ENCODE measurements at regions not wholly inside any gene's neighbourhood (a gene's known extent, or its start where the extent isn't known, plus 50 kb on each side); places are given as distances from the start of the nearest gene placed in this dataset.

DNA sequence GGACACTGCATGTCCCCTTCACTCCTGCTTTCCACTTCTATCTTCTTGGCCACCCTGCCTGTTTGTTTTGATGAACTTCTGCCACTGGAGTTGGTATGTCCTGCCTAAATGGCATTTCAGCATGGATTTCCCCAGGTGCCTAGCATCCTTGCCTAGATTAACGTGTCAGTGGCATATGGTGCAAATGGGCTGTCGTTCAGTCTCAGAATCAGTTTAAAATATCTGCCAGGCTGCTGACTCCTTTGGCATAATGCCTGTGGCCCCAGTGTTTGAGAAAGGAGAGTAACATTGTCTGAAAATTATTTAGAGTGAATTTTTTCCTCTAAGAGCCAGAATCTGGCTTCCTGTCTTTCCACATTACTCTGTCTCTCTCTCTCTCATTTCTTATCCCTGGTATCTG is 64.9 kb upstream of the BARHL2 start:
- no peaks in the 10 kb centered on the region for H3K9me3 ChIP-seq (ENCODE audit: control insufficient read depth in 2 of 2, low read length in 2 of 2)
- H3K36me3 ChIP-seq (ENCODE audit: control insufficient read depth in 2 of 2, insufficient read depth in 2 of 2, low read length in 2 of 2) = no peaks in the 10 kb centered on the region
- no peak overlapping the region for H3K9ac ChIP-seq (ENCODE audit: low read length in 2 of 2)
- no peaks in the 10 kb centered on the region for H3K4me1 ChIP-seq (ENCODE audit: control insufficient read depth, insufficient read depth, low read length)
- no peak overlapping the region for H3K4me3 ChIP-seq (ENCODE audit: low read length in 2 of 2)
- H3K27ac ChIP-seq (ENCODE audit: low read length) = no peak overlapping the region
- H3K27me3 ChIP-seq (ENCODE audit: control insufficient read depth in 1 of 2, insufficient read depth in 2 of 2, low read length in 2 of 2) = no peaks in the 10 kb centered on the region

DNA sequence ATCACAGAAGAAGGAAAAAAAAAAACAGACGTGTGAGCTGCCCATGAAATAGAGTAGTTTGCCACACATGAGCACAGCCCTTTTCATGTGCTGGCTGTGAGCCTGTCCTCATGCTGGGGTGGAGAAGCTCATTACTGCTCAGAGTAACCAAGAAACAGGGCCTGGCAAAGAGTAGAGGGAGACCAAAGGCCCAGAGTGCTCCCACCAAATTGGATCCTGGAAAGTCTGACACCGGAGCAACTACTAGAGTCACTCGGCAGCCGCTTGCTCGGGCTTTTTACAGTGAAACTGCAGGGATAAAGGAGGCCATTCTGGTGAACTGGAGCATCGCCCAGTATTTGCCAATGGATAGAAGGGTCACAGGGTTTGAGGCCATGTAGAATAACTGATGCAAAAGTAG is 64.4 kb upstream of the BARHL2 start:
- H3K27me3 ChIP-seq (ENCODE audit: control insufficient read depth in 1 of 2, insufficient read depth in 2 of 2, low read length in 2 of 2) = no peaks in the 10 kb centered on the region
- no peak overlapping the region for H3K9ac ChIP-seq (ENCODE audit: low read length in 2 of 2)
- H3K4me3 ChIP-seq (ENCODE audit: low read length in 2 of 2) = no peak overlapping the region
- H3K4me1 ChIP-seq (ENCODE audit: control insufficient read depth, insufficient read depth, low read length) = no peaks in the 10 kb centered on the region
- H3K27ac ChIP-seq (ENCODE audit: low read length) = no peak overlapping the region
- no peaks in the 10 kb centered on the region for H3K36me3 ChIP-seq (ENCODE audit: control insufficient read depth in 2 of 2, insufficient read depth in 2 of 2, low read length in 2 of 2)
- no peaks in the 10 kb centered on the region for H3K9me3 ChIP-seq (ENCODE audit: control insufficient read depth in 2 of 2, low read length in 2 of 2)

- Histone ChIP-seq H3K4me1 (ENCODE audit: control insufficient read depth, insufficient read depth, low read length) (no peaks in the 10 kb centered on the region), H3K27ac (ENCODE audit: low read length) (no peak overlapping the region), H3K4me3 (ENCODE audit: low read length in 2 of 2) (no peak overlapping the region), H3K9me3 (ENCODE audit: control insufficient read depth in 2 of 2, low read length in 2 of 2) (no peaks in the 10 kb centered on the region), H3K36me3 (ENCODE audit: control insufficient read depth in 2 of 2, insufficient read depth in 2 of 2, low read length in 2 of 2) (no peaks in the 10 kb centered on the region), H3K9ac (ENCODE audit: low read length in 2 of 2) (no peak overlapping the region), H3K27me3 (ENCODE audit: control insufficient read depth in 1 of 2, insufficient read depth in 2 of 2, low read length in 2 of 2) (no peaks in the 10 kb centered on the region)
These were observed 63.9 kb upstream of the BARHL2 start for GRCh38 chr1:90780981-90781380.

DNA sequence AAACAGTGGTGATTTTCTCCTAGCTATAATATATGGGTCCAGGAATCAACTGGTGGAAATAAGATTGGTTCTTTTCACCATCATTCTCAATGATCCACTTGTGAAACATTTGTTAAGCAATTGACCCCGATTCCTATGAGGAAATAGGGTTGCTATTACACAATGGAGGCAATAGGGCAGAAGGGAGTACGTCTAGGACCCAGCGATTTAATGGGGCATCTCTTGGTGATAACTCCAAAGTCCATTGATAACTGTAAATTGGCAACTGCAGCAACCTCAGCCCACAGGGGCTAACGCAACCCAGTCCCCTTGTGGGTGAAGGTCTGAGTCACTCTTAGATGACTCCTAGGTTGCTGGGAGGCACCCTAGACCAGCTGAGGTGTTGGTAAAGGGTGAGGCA is 62.5 kb upstream of the BARHL2 start:
- no peaks in the 10 kb centered on the region for H3K4me1 ChIP-seq (ENCODE audit: control insufficient read depth, insufficient read depth, low read length)
- no peak overlapping the region for H3K9ac ChIP-seq (ENCODE audit: low read length in 2 of 2)

GRCh38 chr1:90778486-90778885 is 61.4 kb upstream of the BARHL2 start:
- no peak overlapping the region for H3K4me3 ChIP-seq (ENCODE audit: low read length in 2 of 2)
- no peaks in the 10 kb centered on the region for H3K4me1 ChIP-seq (ENCODE audit: control insufficient read depth, insufficient read depth, low read length)
- no peak overlapping the region for H3K27ac ChIP-seq (ENCODE audit: low read length)
- H3K9me3 ChIP-seq (ENCODE audit: control insufficient read depth in 2 of 2, low read length in 2 of 2) = no peaks in the 10 kb centered on the region
- H3K9ac ChIP-seq (ENCODE audit: low read length in 2 of 2) = no peak overlapping the region
- H3K36me3 ChIP-seq (ENCODE audit: control insufficient read depth in 2 of 2, insufficient read depth in 2 of 2, low read length in 2 of 2) = no peaks in the 10 kb centered on the region
- peaks cover 0 to 3% of the 10 kb centered on the region in 2 donors for H3K27me3 ChIP-seq (ENCODE audit: control insufficient read depth in 1 of 2, insufficient read depth in 2 of 2, low read length in 2 of 2)

More for the DNA sequence above, 62.5 kb upstream of the BARHL2 start:
- Histone ChIP-seq H3K4me3 (ENCODE audit: low read length in 2 of 2) (no peak overlapping the region), H3K27ac (ENCODE audit: low read length) (no peak overlapping the region), H3K9me3 (ENCODE audit: control insufficient read depth in 2 of 2, low read length in 2 of 2) (no peaks in the 10 kb centered on the region), H3K27me3 (ENCODE audit: control insufficient read depth in 1 of 2, insufficient read depth in 2 of 2, low read length in 2 of 2) (no peaks in the 10 kb centered on the region), H3K36me3 (ENCODE audit: control insufficient read depth in 2 of 2, insufficient read depth in 2 of 2, low read length in 2 of 2) (no peaks in the 10 kb centered on the region)

- H3K27ac ChIP-seq (ENCODE audit: low read length) = no peak overlapping the region
- H3K4me1 ChIP-seq (ENCODE audit: control insufficient read depth, insufficient read depth, low read length) = no peaks in the 10 kb centered on the region
- no peak overlapping the region for H3K9ac ChIP-seq (ENCODE audit: low read length in 2 of 2)
- H3K9me3 ChIP-seq (ENCODE audit: control insufficient read depth in 2 of 2, low read length in 2 of 2) = no peaks in the 10 kb centered on the region
- H3K4me3 ChIP-seq (ENCODE audit: low read length in 2 of 2) = no peak overlapping the region
- no peaks in the 10 kb centered on the region for H3K36me3 ChIP-seq (ENCODE audit: control insufficient read depth in 2 of 2, insufficient read depth in 2 of 2, low read length in 2 of 2)
- peaks cover 0 to 3% of the 10 kb centered on the region in 2 donors for H3K27me3 ChIP-seq (ENCODE audit: control insufficient read depth in 1 of 2, insufficient read depth in 2 of 2, low read length in 2 of 2)
These were observed 56.7 kb upstream of the BARHL2 start for GRCh38 chr1:90773812-90774211.

DNA sequence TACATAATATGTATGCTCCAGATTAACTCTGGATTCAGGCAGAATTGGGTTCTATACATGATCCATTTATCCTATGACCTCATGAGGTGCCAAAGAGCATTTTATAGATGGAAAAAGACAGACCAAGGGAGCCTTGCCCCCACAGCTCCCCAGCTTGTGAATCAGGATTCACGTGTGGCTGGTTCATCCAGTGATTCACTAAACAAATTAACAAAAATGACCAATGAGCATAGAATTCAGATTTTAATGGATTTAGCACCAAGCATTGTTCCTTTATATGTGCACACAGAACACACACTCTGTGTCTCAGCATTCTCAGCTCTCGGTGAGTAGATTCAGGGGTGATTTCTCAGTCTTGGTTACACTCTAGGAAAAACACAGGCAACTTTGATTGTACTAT is 51.7 kb upstream of the BARHL2 start:
- Histone ChIP-seq H3K27me3 (ENCODE audit: control insufficient read depth in 1 of 2, insufficient read depth in 2 of 2, low read length in 2 of 2) (peaks cover 0 to 1% of the 10 kb centered on the region in 2 donors), H3K4me3 (ENCODE audit: low read length in 2 of 2) (no peak overlapping the region), H3K9me3 (ENCODE audit: control insufficient read depth in 2 of 2, low read length in 2 of 2) (no peaks in the 10 kb centered on the region), H3K27ac (ENCODE audit: low read length) (no peak overlapping the region), H3K36me3 (ENCODE audit: control insufficient read depth in 2 of 2, insufficient read depth in 2 of 2, low read length in 2 of 2) (no peaks in the 10 kb centered on the region), H3K9ac (ENCODE audit: low read length in 2 of 2) (no peak overlapping the region), H3K4me1 (ENCODE audit: control insufficient read depth, insufficient read depth, low read length) (no peaks in the 10 kb centered on the region)

DNA sequence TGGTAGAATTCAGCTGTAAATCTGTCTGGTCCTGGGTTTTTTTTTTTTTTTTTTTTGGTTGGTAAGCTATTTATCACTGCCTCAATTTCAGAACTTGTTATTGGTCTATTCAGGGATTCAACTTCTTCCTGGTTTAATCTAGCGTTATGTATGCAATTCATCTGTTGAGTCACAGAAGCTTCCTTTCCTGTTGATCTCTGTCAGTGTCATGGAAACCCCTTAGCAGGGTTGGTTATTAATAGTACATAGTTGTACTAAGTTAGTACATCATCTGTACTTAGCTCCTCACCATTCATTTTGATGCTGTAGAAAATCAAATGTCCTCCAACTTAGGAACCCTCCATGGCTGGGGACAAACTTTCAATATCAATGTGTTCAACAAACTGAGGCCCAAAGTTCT is 51.0 kb upstream of the BARHL2 start:
- Histone ChIP-seq H3K4me1 (ENCODE audit: control insufficient read depth, insufficient read depth, low read length) (no peaks in the 10 kb centered on the region), H3K27ac (ENCODE audit: low read length) (no peak overlapping the region), H3K27me3 (ENCODE audit: control insufficient read depth in 1 of 2, insufficient read depth in 2 of 2, low read length in 2 of 2) (no peaks in the 10 kb centered on the region), H3K4me3 (ENCODE audit: low read length in 2 of 2) (no peak overlapping the region), H3K9me3 (ENCODE audit: control insufficient read depth in 2 of 2, low read length in 2 of 2) (no peaks in the 10 kb centered on the region), H3K9ac (ENCODE audit: low read length in 2 of 2) (no peak overlapping the region), H3K36me3 (ENCODE audit: control insufficient read depth in 2 of 2, insufficient read depth in 2 of 2, low read length in 2 of 2) (no peaks in the 10 kb centered on the region)

All from stomach smooth muscle (tissue), 2 donors.